Astrocyte of the spinal cord (primary cell): ENCODE measurements at regions not wholly inside any gene's neighbourhood (a gene's known extent, or its start where the extent isn't known, plus 50 kb on each side); places are given as distances from the start of the nearest gene placed in this dataset.

Experiments used
- DNase-seq: peaks from one replicate; pipeline ENCODE4 v3.0.0; 2011; ENCODE audit warnings: low read depth, low spot score
- H3K4me3 ChIP-seq: 2 replicates; pipeline ENCODE4 v1.5.1; 2011; ENCODE audit warnings: low read depth, mild to moderate bottlenecking, low read length, moderate library complexity
- in situ Hi-C: cut with HindIII; loops from 2 replicates; pipeline ENCODE4 v1.10.0; 2017; ENCODE audit warnings: low sequenced_read_pairs
- TF ChIP-seq, protein P1 (sequence below): IDR thresholded peaks from 2 replicates; pipeline ENCODE4 v1.5.1; 2012; ENCODE audit warnings: low read depth, mild to moderate bottlenecking, low read length, inconsistent platforms

DNA sequence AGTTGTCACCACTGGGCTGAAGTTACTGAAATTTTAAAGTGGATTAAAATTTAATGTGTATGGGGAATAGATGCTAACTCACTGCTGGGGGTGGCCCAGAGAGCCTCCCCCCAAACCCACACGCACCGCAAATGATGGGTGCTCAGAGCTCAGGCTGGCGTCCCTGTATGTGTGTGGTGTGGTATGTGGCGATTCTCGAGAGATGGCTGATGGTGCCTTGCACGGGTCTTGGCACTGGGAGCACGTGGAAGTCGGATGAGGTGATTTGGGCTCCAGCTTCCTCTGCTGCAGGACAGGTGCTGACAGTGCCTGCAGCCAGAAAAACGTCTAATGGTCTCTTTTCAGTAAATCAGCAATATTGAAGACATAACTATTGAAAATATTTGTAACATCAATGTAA lies 1473.3 kb downstream of the TBC1D22A start:
- H3K4me3 ChIP-seq: no peak overlapping the region
- in situ Hi-C loops: no loop called here
- TF ChIP-seq, protein P1, sequence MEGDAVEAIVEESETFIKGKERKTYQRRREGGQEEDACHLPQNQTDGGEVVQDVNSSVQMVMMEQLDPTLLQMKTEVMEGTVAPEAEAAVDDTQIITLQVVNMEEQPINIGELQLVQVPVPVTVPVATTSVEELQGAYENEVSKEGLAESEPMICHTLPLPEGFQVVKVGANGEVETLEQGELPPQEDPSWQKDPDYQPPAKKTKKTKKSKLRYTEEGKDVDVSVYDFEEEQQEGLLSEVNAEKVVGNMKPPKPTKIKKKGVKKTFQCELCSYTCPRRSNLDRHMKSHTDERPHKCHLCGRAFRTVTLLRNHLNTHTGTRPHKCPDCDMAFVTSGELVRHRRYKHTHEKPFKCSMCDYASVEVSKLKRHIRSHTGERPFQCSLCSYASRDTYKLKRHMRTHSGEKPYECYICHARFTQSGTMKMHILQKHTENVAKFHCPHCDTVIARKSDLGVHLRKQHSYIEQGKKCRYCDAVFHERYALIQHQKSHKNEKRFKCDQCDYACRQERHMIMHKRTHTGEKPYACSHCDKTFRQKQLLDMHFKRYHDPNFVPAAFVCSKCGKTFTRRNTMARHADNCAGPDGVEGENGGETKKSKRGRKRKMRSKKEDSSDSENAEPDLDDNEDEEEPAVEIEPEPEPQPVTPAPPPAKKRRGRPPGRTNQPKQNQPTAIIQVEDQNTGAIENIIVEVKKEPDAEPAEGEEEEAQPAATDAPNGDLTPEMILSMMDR: no peak
- no peak for DNase-seq

DNA sequence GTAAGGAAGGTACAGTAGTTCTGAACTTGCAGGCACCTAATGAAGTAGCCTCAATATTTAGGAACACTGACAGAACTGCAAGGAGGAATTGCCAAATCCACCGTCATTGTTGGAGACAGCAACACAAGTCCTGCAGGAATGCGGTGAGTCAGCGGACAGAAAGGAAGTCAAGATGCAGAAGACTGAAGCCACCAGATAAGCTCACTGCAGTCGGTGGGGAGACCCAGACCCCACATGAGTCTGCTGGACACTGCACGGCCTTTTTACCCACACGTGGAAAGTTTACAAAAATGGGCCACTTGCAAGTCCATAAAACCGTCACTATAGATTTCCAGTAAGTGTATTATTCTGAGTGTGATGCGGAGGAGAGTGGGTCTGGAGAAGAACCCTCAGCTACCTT lies 1471.6 kb downstream of the TBC1D22A start:
- TF ChIP-seq, protein P1: no peak
- in situ Hi-C loops: no loop called here
- no peak for DNase-seq
- H3K4me3 ChIP-seq: no peak overlapping the region

DNA sequence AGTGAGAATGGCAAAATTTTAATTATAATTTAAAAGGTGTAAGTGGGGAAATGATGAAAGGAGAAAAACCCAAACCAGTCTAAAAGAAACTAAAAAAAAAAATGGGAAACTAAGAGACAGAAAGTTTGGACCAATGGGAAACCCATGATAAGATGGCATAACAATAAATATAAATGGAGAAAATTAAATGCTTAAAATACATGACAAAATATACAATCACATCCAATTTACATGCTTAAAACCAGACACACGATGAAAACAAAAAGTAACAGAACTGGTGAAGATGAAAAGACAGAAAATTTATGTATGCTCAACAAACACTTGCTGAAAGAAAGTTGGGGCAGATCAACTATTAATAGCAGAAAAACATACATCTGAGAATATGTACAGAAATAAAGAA lies 1471.1 kb downstream of the TBC1D22A start:
- no peak overlapping the region for H3K4me3 ChIP-seq
- no peak for DNase-seq
- TF ChIP-seq, protein P1: no peak
- in situ Hi-C loops: no loop called here

DNA sequence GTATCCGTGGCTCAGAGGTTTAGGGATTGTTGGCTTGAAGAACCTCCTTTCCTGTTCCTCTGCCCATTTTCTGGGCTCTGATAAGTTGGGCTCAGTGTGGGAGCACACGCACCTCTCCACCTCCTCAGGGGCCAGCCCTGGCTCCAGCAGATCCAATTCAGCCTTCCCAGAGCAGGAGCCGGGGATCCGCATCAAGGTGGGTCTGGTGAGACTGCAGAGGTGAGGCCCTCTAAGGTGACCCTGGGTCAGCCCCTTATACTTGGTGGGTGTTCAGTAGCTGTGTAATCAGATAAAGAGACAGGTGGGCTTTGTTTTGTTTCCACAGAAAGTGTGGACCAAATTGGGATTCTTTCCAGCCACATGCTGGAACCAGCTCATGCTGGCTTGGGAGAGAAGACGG lies 1466.0 kb downstream of the TBC1D22A start:
- no peak overlapping the region for H3K4me3 ChIP-seq
- no peak for DNase-seq
- TF ChIP-seq, protein P1: no peak
- in situ Hi-C loops: no loop called here

DNA sequence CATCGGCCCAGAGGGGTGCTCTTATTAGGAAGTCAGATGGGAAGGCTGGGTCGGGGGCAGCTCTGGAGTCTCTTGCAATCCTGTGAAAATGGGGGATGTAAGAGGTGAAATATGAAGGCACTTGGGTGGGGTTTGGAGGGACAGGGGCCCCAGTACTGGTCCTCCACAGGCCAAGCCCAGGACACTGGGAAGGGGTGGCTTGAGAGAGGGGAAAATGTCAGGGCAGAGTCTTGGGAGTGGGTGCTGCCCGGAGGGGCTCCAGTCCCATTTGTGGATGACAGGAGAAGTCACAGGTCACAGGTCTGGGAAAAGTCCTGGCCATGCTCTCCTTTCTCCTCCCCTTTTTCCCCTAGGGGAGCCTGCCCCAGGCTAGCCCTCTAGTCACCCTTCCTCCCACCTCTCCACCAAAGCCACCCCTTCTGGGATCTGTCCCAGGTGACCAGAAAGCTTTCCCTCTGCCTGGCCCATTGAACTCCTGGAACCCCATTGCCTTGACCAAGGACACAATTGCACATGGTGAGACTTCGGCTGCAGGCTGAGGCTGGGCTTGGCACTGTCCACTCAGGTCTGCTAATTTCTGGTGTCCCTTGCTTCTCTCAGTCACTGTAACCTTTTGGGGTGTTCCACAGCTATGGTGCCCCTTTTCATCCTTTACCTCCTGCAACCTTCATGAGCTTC lies 1465.0 kb downstream of the TBC1D22A start:
- in situ Hi-C loops: no loop called here
- TF ChIP-seq, protein P1: no peak
- no peak for DNase-seq

DNA sequence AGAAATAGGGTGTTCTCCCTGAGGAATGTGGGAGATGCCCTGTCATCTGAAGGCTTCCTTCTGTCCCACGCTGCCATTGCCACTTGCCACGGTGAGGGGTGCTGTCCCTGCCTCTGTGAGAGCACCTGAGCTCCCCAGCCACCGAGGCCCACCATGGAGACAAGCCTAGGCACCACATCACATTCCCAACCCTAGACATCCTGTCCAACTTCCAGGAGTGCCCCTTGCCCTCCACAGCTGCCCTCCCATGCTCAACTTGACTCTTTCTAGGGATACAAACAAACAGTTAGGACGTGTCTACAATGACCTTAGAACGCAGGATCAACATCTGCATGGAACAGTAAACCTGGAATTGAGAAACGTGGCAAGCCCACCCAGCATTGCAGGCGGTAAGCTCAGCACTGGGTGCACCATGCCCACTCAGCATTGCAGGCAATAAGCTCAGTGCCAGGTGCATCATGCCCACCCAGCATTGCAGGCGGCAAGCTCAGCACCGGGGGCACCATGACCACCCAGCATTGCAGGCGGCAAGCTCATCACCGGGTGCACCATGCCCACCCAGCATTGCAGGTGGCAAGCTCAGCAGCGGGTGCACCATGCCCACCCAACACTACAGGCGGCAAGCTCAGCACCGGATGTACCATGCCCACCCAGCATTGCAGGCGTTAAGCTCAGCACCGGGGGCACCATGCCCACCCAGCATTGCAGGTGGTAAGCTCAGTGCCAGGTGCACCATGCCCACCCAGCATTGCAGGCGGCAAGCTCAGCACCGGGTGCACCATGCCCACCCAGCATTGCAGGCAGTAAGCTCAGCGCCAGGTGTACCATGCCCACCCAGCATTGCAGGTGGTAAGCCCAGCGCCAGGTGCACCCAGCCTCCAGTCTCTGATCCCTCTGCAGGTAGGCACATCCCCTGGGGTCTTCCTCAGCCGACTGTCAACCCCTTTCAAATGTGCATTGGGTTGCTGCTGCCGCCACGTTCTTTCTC lies 1463.9 kb downstream of the TBC1D22A start:
- TF ChIP-seq, protein P1: no peak
- in situ Hi-C loops: no loop called here
- DNase-seq: no peak
- no peak overlapping the region for H3K4me3 ChIP-seq

More for the DNA sequence above, 1465.0 kb downstream of the TBC1D22A start:
- H3K4me3 ChIP-seq: no peak overlapping the region
